Mesenchymal stem cell (in vitro differentiated cells and primary cell): ENCODE measurements at regions not wholly inside any gene's neighbourhood (a gene's known extent, or its start where the extent isn't known, plus 50 kb on each side); places are given as distances from the start of the nearest gene placed in this dataset.

Source experiments
- DNase-seq: peaks from one replicate; pipeline ENCODE4 v3.0.0-alpha.2; 2013
- H2AFZ ChIP-seq: one replicate; pipeline ENCODE4 v1.6.1; 2013; ENCODE audit warnings: low read depth, mild to moderate bottlenecking, control low read depth, inconsistent platforms, low read length, moderate library complexity
- H2AK5ac ChIP-seq: 2 replicates; pipeline ENCODE4 v1.6.1; 2013; ENCODE audit warnings: low read length, moderate library complexity, mild to moderate bottlenecking, inconsistent platforms; ENCODE audit not compliant: severe bottlenecking
- H2BK120ac ChIP-seq: one replicate; pipeline ENCODE4 v1.6.1; 2013; ENCODE audit warnings: low read depth, mild to moderate bottlenecking, inconsistent platforms, low read length, moderate library complexity
- H2BK12ac ChIP-seq, 2 experiments: one replicate each; pipeline ENCODE4 v1.6.1; 2013; ENCODE audit warnings: inconsistent platforms in 2 of 2, low read length in 2 of 2, mild to moderate bottlenecking in 2 of 2, moderate library complexity in 2 of 2, control low read depth in 1 of 2
- H2BK15ac ChIP-seq: one replicate; pipeline ENCODE4 v1.6.1; 2013; ENCODE audit warnings: mild to moderate bottlenecking, low read depth, inconsistent platforms; ENCODE audit not compliant: poor library complexity, severe bottlenecking
- H2BK5ac ChIP-seq: 2 replicates; pipeline ENCODE4 v1.6.1; 2013; ENCODE audit warnings: low read depth, mild to moderate bottlenecking, low read length, control low read depth, inconsistent platforms; ENCODE audit not compliant: poor library complexity, severe bottlenecking
- H3K14ac ChIP-seq, 2 experiments: one replicate each; pipeline ENCODE4 v1.6.1; 2013; ENCODE audit warnings: inconsistent platforms in 2 of 2, low read length in 2 of 2, control low read depth in 1 of 2, mild to moderate bottlenecking in 1 of 2, moderate library complexity in 1 of 2
- H3K18ac ChIP-seq, 2 experiments: one replicate each; pipeline ENCODE4 v1.6.1; 2013; ENCODE audit warnings: inconsistent platforms in 2 of 2, low read length in 2 of 2, control low read depth in 1 of 2, low read depth in 1 of 2, mild to moderate bottlenecking in 1 of 2
- H3K23ac ChIP-seq, 2 experiments: one replicate each; pipeline ENCODE4 v1.6.1; 2013; ENCODE audit warnings: inconsistent platforms in 2 of 2, low read length in 2 of 2, mild to moderate bottlenecking in 2 of 2, moderate library complexity in 2 of 2, control low read depth in 1 of 2
- H3K27ac ChIP-seq: 2 replicates; pipeline ENCODE4 v1.5.1; 2013; ENCODE audit warnings: mild to moderate bottlenecking, moderate library complexity, low read length, control low read depth, inconsistent platforms; ENCODE audit not compliant: poor library complexity, severe bottlenecking
- H3K27me3 ChIP-seq, 2 experiments: 2 replicates each; pipeline versions ENCODE4 v1.6.1 to v1.7.0; 2013; ENCODE audit warnings: low read length in 2 of 2, mild to moderate bottlenecking in 2 of 2, moderate library complexity in 2 of 2, control low read depth in 1 of 2, inconsistent platforms in 1 of 2; ENCODE audit not compliant: control insufficient read depth in 1 of 2, insufficient read depth in 1 of 2
- H3K36me3 ChIP-seq, 2 experiments: 2 replicates each; pipeline versions ENCODE4 v1.6.1 to v1.7.0; 2013; ENCODE audit warnings: low read length in 2 of 2, control low read depth in 1 of 2, inconsistent platforms in 1 of 2, low read depth in 1 of 2, mild to moderate bottlenecking in 1 of 2; ENCODE audit not compliant: insufficient read depth in 2 of 2, control insufficient read depth in 1 of 2
- H3K4ac ChIP-seq, 2 experiments: one replicate each; pipeline ENCODE4 v1.6.1; 2013; ENCODE audit warnings: inconsistent platforms in 2 of 2, low read length in 2 of 2, mild to moderate bottlenecking in 2 of 2, moderate library complexity in 2 of 2, control low read depth in 1 of 2, low read depth in 1 of 2
- H3K4me1 ChIP-seq: 2 replicates; pipeline ENCODE4 v1.6.1; 2013; ENCODE audit warnings: low read depth, low read length, control low read depth; ENCODE audit not compliant: control insufficient read depth, insufficient read depth
- H3K4me2 ChIP-seq: 2 replicates; pipeline ENCODE4 v1.6.1; 2013; ENCODE audit warnings: low read length, mild to moderate bottlenecking, inconsistent platforms; ENCODE audit not compliant: poor library complexity, severe bottlenecking
- H3K4me3 ChIP-seq, 2 experiments: 2 replicates each; pipeline versions ENCODE4 v1.5.1 to v1.7.0; 2013; ENCODE audit warnings: low read length in 2 of 2, mild to moderate bottlenecking in 2 of 2, control low read depth in 1 of 2, low read depth in 1 of 2; ENCODE audit not compliant: insufficient read depth in 1 of 2
- H3K79me1 ChIP-seq: replicated peaks from 2 replicates; pipeline ENCODE4 v1.6.1; 2013; ENCODE audit warnings: mild to moderate bottlenecking, control low read depth, low read length, inconsistent platforms; ENCODE audit not compliant: poor library complexity, severe bottlenecking
- H3K9ac ChIP-seq: 2 replicates; pipeline ENCODE4 v1.7.0; 2013; ENCODE audit warnings: mild to moderate bottlenecking, low read length, moderate library complexity
- H3K9me3 ChIP-seq: 2 replicates; pipeline ENCODE4 v1.7.0; 2013; ENCODE audit warnings: mild to moderate bottlenecking, low read length; ENCODE audit not compliant: control insufficient read depth
- H4K8ac ChIP-seq: one replicate; pipeline ENCODE4 v1.6.1; 2013; ENCODE audit warnings: inconsistent platforms, mild to moderate bottlenecking, low read length, moderate library complexity
- H4K91ac ChIP-seq: one replicate; pipeline ENCODE4 v1.6.1; 2013; ENCODE audit warnings: mild to moderate bottlenecking, low read length, inconsistent platforms
- WGBS: methylation state at CpG from one replicate; pipeline ENCODE4 v1.1.7; 2013; ENCODE audit warnings: mixed read lengths; 5-methylcytosine and 5-hydroxymethylcytosine counted together

- Histone ChIP-seq H3K4ac (no peak overlapping the region), H3K4me2 (no peak overlapping the region), H2AFZ (no peak overlapping the region), H3K18ac (no peak overlapping the region), H2BK5ac (no peak overlapping the region), H3K36me3 (peaks cover 3 to 54% of the 10 kb centered on the region in 2 experiments), H3K27ac (no peak overlapping the region), H3K79me1 (peaks cover 2% of the 10 kb centered on the region), H3K14ac (no peak overlapping the region), H2BK120ac (no peak overlapping the region), H2BK12ac (no peak overlapping the region), H3K4me1 (no peaks in the 10 kb centered on the region), H3K27me3 (no peaks in the 10 kb centered on the region), H4K91ac (no peak overlapping the region), H3K4me3 (no peak overlapping the region), H3K9ac (no peak overlapping the region), H2BK15ac (no peak overlapping the region), H3K9me3 (no peaks in the 10 kb centered on the region), H2AK5ac (no peak overlapping the region), H3K23ac (no peak overlapping the region), H4K8ac (no peak overlapping the region)
- DNase-seq = no peak
- WGBS = 100% methylated on average over 1 of the region's 1 CpG
Observed at GRCh38 chr7:35893649-35894048, 92.8 kb downstream of the SEPTIN7 start.

- Histone ChIP-seq H3K79me1 (peaks cover 1% of the 10 kb centered on the region), H3K9ac (no peak overlapping the region), H3K36me3 (peaks cover 0 to 56% of the 10 kb centered on the region in 2 experiments), H3K23ac (no peak overlapping the region), H2AFZ (no peak overlapping the region), H4K91ac (no peak overlapping the region), H2AK5ac (no peak overlapping the region), H3K4me1 (no peaks in the 10 kb centered on the region), H3K27ac (no peak overlapping the region), H3K14ac (no peak overlapping the region), H3K9me3 (no peaks in the 10 kb centered on the region), H3K4me3 (no peak overlapping the region), H3K27me3 (no peaks in the 10 kb centered on the region), H3K18ac (no peak overlapping the region), H2BK5ac (no peak overlapping the region), H4K8ac (no peak overlapping the region), H2BK12ac (no peak overlapping the region), H3K4me2 (no peak overlapping the region), H2BK15ac (no peak overlapping the region), H3K4ac (no peak overlapping the region), H2BK120ac (no peak overlapping the region)
- no CpG with 5 or more reads among the region's 1 CpG for whole genome bisulfite sequencing
- DNase-seq = no peak
Observed at GRCh38 chr7:35894721-35895120, 93.9 kb downstream of the SEPTIN7 start.

GRCh38 chr7:35900651-35901050, 99.8 kb downstream of the SEPTIN7 start:
- no peaks in the 10 kb centered on the region for H3K9me3 ChIP-seq
- no peak for DNase-seq
- no peak overlapping the region for H2AK5ac ChIP-seq
- peaks cover 1% of the 10 kb centered on the region for H3K79me1 ChIP-seq
- H3K27me3 ChIP-seq = no peaks in the 10 kb centered on the region
- peaks cover 2% of the 10 kb centered on the region for H3K4me1 ChIP-seq
- H2BK120ac ChIP-seq = no peak overlapping the region
- no peak overlapping the region for H2BK12ac ChIP-seq
- H4K91ac ChIP-seq = no peak overlapping the region
- no peak overlapping the region for H3K27ac ChIP-seq
- H3K18ac ChIP-seq = no peak overlapping the region
- no peak overlapping the region for H2BK15ac ChIP-seq
- H3K4ac ChIP-seq = no peak overlapping the region
- WGBS = 95% methylated on average over 1 of the region's 2 CpGs
- no peak overlapping the region for H2AFZ ChIP-seq
- no peak overlapping the region for H2BK5ac ChIP-seq
- H3K36me3 ChIP-seq = peaks cover 0 to 73% of the 10 kb centered on the region in 2 experiments
- H3K23ac ChIP-seq = no peak overlapping the region
- H3K9ac ChIP-seq = no peak overlapping the region
- no peak overlapping the region for H3K4me2 ChIP-seq
- H3K14ac ChIP-seq = no peak overlapping the region
- H3K4me3 ChIP-seq = no peak overlapping the region
- H4K8ac ChIP-seq = no peak overlapping the region

GRCh38 chr7:35905555-35905954, 104.7 kb downstream of the SEPTIN7 start:
- H2BK12ac ChIP-seq = no peak overlapping the region
- no peak overlapping the region for H3K4ac ChIP-seq
- 64% methylated on average over 5 of the region's 5 CpGs for WGBS
- H3K27me3 ChIP-seq = no peaks in the 10 kb centered on the region
- H2BK120ac ChIP-seq = no peak overlapping the region
- no peak overlapping the region for H3K14ac ChIP-seq
- H3K23ac ChIP-seq = no peak overlapping the region
- no peak overlapping the region for H3K4me2 ChIP-seq
- H2BK15ac ChIP-seq = no peak overlapping the region
- no peak overlapping the region for H4K91ac ChIP-seq
- peaks cover 3% of the 10 kb centered on the region for H3K79me1 ChIP-seq
- no peak overlapping the region for H3K18ac ChIP-seq
- DNase-seq = peak; percentile 38
- H2AFZ ChIP-seq = no peak overlapping the region
- H3K4me1 ChIP-seq = peaks cover 2% of the 10 kb centered on the region
- peaks cover 0 to 38% of the 10 kb centered on the region in 2 experiments for H3K36me3 ChIP-seq
- H3K9ac ChIP-seq = peak overlapping the region; percentile 40
- H3K9me3 ChIP-seq = no peaks in the 10 kb centered on the region
- no peak overlapping the region for H2AK5ac ChIP-seq
- H3K27ac ChIP-seq = peak overlapping the region; percentile 43
- H4K8ac ChIP-seq = no peak overlapping the region
- no peak overlapping the region for H2BK5ac ChIP-seq
- no peak overlapping the region for H3K4me3 ChIP-seq
